ENCODE measurements at regions not wholly inside any gene's neighbourhood (a gene's known extent, or its start where the extent isn't known, plus 50 kb on each side); places are given as distances from the start of the nearest gene placed in this dataset.

DNA sequence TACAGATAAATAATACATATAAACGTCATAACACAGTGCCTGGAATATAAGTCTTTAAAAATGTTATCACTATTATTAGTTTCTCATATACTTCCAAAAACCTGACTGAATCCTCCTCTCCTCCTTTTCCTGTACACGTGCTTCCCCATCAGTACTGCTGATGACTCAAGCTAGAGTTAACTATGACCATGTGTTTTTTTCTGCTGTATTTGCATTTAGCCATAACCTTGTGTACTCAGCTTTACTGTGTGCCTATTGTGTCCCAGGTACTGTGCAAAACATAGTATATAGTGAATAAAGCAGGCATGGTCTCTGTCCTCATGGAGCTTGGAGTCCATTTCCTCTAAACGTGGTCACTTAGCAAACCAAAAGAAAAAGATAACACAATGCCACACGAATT is 56.5 kb upstream of the ARHGAP32 start (continued):
- TF ChIP-seq HDAC1 (CRISPR knock-in tag; IDR thresholded peaks at IDR 0.05) (0 out of 2 replicates have a peak, but pooled peaks have one; percentile 25), ZNF20 (CRISPR knock-in tag; IDR thresholded peaks at IDR 0.05) (no peak), MTA3 (CRISPR knock-in tag; IDR thresholded peaks at IDR 0.05) (no peak), PAX8 (CRISPR knock-in tag; IDR thresholded peaks at IDR 0.05; ENCODE audit: borderline replicate concordance) (no peak), ZNF468 (CRISPR knock-in tag; IDR thresholded peaks at IDR 0.05) (no peak), ZSCAN12 (CRISPR knock-in tag; IDR thresholded peaks at IDR 0.05) (no peak), FOSL2 (CRISPR knock-in tag; IDR thresholded peaks at IDR 0.05) (peak; percentile 87), ZNF616 (CRISPR knock-in tag; IDR thresholded peaks at IDR 0.05; ENCODE audit: low read depth) (no peak), SIN3B (IDR thresholded peaks at IDR 0.05; ENCODE audit: low read length) (no peak), SMARCE1 (IDR thresholded peaks at IDR 0.05; ENCODE audit: borderline replicate concordance) (no peak), SP140L (CRISPR knock-in tag; IDR thresholded peaks at IDR 0.05; ENCODE audit: borderline replicate concordance) (no peak), SRF (IDR thresholded peaks at IDR 0.05; ENCODE audit: low read depth, low read length) (no peak), PAWR (CRISPR knock-in tag; IDR thresholded peaks at IDR 0.05; ENCODE audit: borderline replicate concordance) (no peak), SNAI1 (CRISPR knock-in tag; IDR thresholded peaks at IDR 0.05; ENCODE audit: borderline replicate concordance) (no peak)
- TF ChIP-seq, protein P1, sequence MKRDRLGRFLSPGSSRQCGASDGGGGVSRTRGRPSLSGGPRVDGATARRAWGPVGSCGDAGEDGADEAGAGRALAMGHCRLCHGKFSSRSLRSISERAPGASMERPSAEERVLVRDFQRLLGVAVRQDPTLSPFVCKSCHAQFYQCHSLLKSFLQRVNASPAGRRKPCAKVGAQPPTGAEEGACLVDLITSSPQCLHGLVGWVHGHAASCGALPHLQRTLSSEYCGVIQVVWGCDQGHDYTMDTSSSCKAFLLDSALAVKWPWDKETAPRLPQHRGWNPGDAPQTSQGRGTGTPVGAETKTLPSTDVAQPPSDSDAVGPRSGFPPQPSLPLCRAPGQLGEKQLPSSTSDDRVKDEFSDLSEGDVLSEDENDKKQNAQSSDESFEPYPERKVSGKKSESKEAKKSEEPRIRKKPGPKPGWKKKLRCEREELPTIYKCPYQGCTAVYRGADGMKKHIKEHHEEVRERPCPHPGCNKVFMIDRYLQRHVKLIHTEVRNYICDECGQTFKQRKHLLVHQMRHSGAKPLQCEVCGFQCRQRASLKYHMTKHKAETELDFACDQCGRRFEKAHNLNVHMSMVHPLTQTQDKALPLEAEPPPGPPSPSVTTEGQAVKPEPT (CRISPR knock-in tag; IDR thresholded peaks at IDR 0.05; ENCODE audit: low read depth) = no peak
- TF ChIP-seq, protein P2, sequence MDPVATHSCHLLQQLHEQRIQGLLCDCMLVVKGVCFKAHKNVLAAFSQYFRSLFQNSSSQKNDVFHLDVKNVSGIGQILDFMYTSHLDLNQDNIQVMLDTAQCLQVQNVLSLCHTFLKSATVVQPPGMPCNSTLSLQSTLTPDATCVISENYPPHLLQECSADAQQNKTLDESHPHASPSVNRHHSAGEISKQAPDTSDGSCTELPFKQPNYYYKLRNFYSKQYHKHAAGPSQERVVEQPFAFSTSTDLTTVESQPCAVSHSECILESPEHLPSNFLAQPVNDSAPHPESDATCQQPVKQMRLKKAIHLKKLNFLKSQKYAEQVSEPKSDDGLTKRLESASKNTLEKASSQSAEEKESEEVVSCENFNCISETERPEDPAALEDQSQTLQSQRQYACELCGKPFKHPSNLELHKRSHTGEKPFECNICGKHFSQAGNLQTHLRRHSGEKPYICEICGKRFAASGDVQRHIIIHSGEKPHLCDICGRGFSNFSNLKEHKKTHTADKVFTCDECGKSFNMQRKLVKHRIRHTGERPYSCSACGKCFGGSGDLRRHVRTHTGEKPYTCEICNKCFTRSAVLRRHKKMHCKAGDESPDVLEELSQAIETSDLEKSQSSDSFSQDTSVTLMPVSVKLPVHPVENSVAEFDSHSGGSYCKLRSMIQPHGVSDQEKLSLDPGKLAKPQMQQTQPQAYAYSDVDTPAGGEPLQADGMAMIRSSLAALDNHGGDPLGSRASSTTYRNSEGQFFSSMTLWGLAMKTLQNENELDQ (CRISPR knock-in tag; IDR thresholded peaks at IDR 0.05; ENCODE audit: borderline replicate concordance) = no peak
- TF ChIP-seq, protein P3, sequence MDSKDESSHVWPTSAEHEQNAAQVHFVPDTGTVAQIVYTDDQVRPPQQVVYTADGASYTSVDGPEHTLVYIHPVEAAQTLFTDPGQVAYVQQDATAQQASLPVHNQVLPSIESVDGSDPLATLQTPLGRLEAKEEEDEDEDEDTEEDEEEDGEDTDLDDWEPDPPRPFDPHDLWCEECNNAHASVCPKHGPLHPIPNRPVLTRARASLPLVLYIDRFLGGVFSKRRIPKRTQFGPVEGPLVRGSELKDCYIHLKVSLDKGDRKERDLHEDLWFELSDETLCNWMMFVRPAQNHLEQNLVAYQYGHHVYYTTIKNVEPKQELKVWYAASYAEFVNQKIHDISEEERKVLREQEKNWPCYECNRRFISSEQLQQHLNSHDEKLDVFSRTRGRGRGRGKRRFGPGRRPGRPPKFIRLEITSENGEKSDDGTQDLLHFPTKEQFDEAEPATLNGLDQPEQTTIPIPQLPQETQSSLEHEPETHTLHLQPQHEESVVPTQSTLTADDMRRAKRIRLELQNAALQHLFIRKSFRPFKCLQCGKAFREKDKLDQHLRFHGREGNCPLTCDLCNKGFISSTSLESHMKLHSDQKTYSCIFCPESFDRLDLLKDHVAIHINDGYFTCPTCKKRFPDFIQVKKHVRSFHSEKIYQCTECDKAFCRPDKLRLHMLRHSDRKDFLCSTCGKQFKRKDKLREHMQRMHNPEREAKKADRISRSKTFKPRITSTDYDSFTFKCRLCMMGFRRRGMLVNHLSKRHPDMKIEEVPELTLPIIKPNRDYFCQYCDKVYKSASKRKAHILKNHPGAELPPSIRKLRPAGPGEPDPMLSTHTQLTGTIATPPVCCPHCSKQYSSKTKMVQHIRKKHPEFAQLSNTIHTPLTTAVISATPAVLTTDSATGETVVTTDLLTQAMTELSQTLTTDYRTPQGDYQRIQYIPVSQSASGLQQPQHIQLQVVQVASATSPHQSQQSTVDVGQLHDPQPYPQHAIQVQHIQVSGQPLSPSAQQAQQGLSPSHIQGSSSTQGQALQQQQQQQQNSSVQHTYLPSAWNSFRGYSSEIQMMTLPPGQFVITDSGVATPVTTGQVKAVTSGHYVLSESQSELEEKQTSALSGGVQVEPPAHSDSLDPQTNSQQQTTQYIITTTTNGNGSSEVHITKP (CRISPR knock-in tag; IDR thresholded peaks at IDR 0.05; ENCODE audit: low read depth) = no peak

All from HepG2 (cell line).